ENCODE measurements at regions not wholly inside any gene's neighbourhood (a gene's known extent, or its start where the extent isn't known, plus 50 kb on each side); places are given as distances from the start of the nearest gene placed in this dataset.

- Histone ChIP-seq H3K9me3 (ENCODE audit: low read depth) (no peaks in the 10 kb centered on the region), H4K20me1 (ENCODE audit: low read depth) (no peaks in the 10 kb centered on the region), H3K27me3 (no peaks in the 10 kb centered on the region), H3K9ac (no peak overlapping the region), H3K79me2 (ENCODE audit: low read depth) (no peaks in the 10 kb centered on the region), H3K4me3 (no peak overlapping the region), H3K4me1 (no peaks in the 10 kb centered on the region), H3K27ac (no peak overlapping the region), H3K4me2 (no peak overlapping the region), H3F3A (ENCODE audit: low read depth) (no peaks in the 10 kb centered on the region), H3K36me3 (no peaks in the 10 kb centered on the region), H2AFZ (replicated peaks) (no peak overlapping the region)
- Mint-ChIP-seq H3K9me3 (no peaks in the 10 kb centered on the region), H3K36me3 (no peaks in the 10 kb centered on the region), H3K4me3 (no peak overlapping the region), H3K27ac (no peak overlapping the region), H3K27me3 (ENCODE audit: insufficient read depth, low read depth) (peaks cover 10% of the 10 kb centered on the region), H3K4me1 (peaks cover 13% of the 10 kb centered on the region)
- no peak for DNase-seq (ENCODE audit: low spot score)
- TF ChIP-seq EZH2 (IDR thresholded peaks at IDR 0.05) (no peak), CTCF (IDR thresholded peaks at IDR 0.05) (no peak), EZH2phosphoT487 (IDR thresholded peaks at IDR 0.05) (no peak)
These were observed 255.6 kb downstream of the PREX1 start for GRCh38 chr20:48571949-48572847.

- no peak for DNase-seq (ENCODE audit: low spot score)
- Histone ChIP-seq H3K27me3 (no peaks in the 10 kb centered on the region), H4K20me1 (ENCODE audit: low read depth) (no peaks in the 10 kb centered on the region), H3K4me2 (no peak overlapping the region), H2AFZ (replicated peaks) (no peak overlapping the region), H3K9me3 (ENCODE audit: low read depth) (no peaks in the 10 kb centered on the region), H3K79me2 (ENCODE audit: low read depth) (no peaks in the 10 kb centered on the region), H3K27ac (no peak overlapping the region), H3K4me3 (no peak overlapping the region), H3K4me1 (no peaks in the 10 kb centered on the region), H3K9ac (no peak overlapping the region), H3K36me3 (no peaks in the 10 kb centered on the region), H3F3A (ENCODE audit: low read depth) (no peaks in the 10 kb centered on the region)
- TF ChIP-seq EZH2phosphoT487 (IDR thresholded peaks at IDR 0.05) (no peak), EZH2 (IDR thresholded peaks at IDR 0.05) (no peak), CTCF (IDR thresholded peaks at IDR 0.05) (no peak)
- Mint-ChIP-seq H3K36me3 (no peaks in the 10 kb centered on the region), H3K4me3 (no peak overlapping the region), H3K4me1 (peaks cover 13% of the 10 kb centered on the region), H3K9me3 (no peaks in the 10 kb centered on the region), H3K27ac (no peak overlapping the region), H3K27me3 (ENCODE audit: insufficient read depth, low read depth) (peaks cover 11% of the 10 kb centered on the region)
These were observed 258.1 kb downstream of the PREX1 start for GRCh38 chr20:48569679-48570078.

- no peak overlapping the region for H2AFZ ChIP-seq (replicated peaks)
- no peaks in the 10 kb centered on the region for H3K36me3 ChIP-seq
- Mint-ChIP-seq H3K4me3 (no peak overlapping the region), H3K9me3 (peaks cover 1% of the 10 kb centered on the region), H3K27me3 (ENCODE audit: insufficient read depth, low read depth) (peaks cover 9% of the 10 kb centered on the region), H3K4me1 (peaks cover 8% of the 10 kb centered on the region), H3K27ac (no peak overlapping the region), H3K36me3 (no peaks in the 10 kb centered on the region)
- no peaks in the 10 kb centered on the region for H3K79me2 ChIP-seq (ENCODE audit: low read depth)
- no peaks in the 10 kb centered on the region for H4K20me1 ChIP-seq (ENCODE audit: low read depth)
- H3K4me3 ChIP-seq, result no peak overlapping the region
- no peaks in the 10 kb centered on the region for H3K4me1 ChIP-seq
- H3K27me3 ChIP-seq, result no peaks in the 10 kb centered on the region
- no peaks in the 10 kb centered on the region for H3F3A ChIP-seq (ENCODE audit: low read depth)
- H3K9me3 ChIP-seq (ENCODE audit: low read depth), result no peaks in the 10 kb centered on the region
- H3K27ac ChIP-seq, result no peak overlapping the region
- TF ChIP-seq EZH2phosphoT487 (IDR thresholded peaks at IDR 0.05) (no peak), EZH2 (IDR thresholded peaks at IDR 0.05) (no peak), CTCF (IDR thresholded peaks at IDR 0.05) (no peak)
- no peak overlapping the region for H3K4me2 ChIP-seq
- H3K9ac ChIP-seq, result no peak overlapping the region
- DNase-seq (ENCODE audit: low spot score), result no peak
These were observed 259.3 kb downstream of the PREX1 start for GRCh38 chr20:48568520-48568919.
